NCI-H2196 treated with DMSO at 0.1 percent for 48 hours (cell line): ENCODE measurements at regions not wholly inside any gene's neighbourhood (a gene's known extent, or its start where the extent isn't known, plus 50 kb on each side); places are given as distances from the start of the nearest gene placed in this dataset.

Source experiments
- DNase-seq: peaks from one replicate; lab custom pipeline; 2025; ENCODE audit not compliant: unreplicated experiment; lab: John Stamatoyannopoulos, UW

- DNase-seq: no peak
These were observed 533.6 kb downstream of the RNF144B start for GRCh38 chr6:18920701-18921100.

GRCh38 chr6:18931086-18931485 is 543.9 kb downstream of the RNF144B start:
- DNase-seq: no peak

GRCh38 chr6:18958146-18958545 is 571.0 kb downstream of the RNF144B start:
- no peak for DNase-seq

- DNase-seq: no peak
These were observed 574.4 kb downstream of the RNF144B start for GRCh38 chr6:18961566-18961965.

- DNase-seq: no peak
These were observed 575.3 kb downstream of the RNF144B start for GRCh38 chr6:18962361-18962905.

- DNase-seq: no peak
These were observed 576.3 kb downstream of the RNF144B start for GRCh38 chr6:18963439-18963838.

GRCh38 chr6:18973251-18973650 is 586.1 kb downstream of the RNF144B start:
- DNase-seq: no peak

GRCh38 chr6:18976091-18976490 is 588.9 kb downstream of the RNF144B start:
- DNase-seq: no peak

- DNase-seq: no peak
These were observed 589.8 kb downstream of the RNF144B start for GRCh38 chr6:18976966-18977365.

GRCh38 chr6:18978337-18979128 is 591.4 kb downstream of the RNF144B start:
- DNase-seq: peak; percentile 51

GRCh38 chr6:18985061-18985460 is 597.9 kb downstream of the RNF144B start:
- no peak for DNase-seq

- DNase-seq: no peak
These were observed 598.8 kb downstream of the RNF144B start for GRCh38 chr6:18985996-18986395.

- no peak for DNase-seq
These were observed 601.5 kb downstream of the RNF144B start for GRCh38 chr6:18988636-18989035.

GRCh38 chr6:18990059-18990978 is 603.2 kb downstream of the RNF144B start:
- DNase-seq: peak; percentile 13

- no peak for DNase-seq
These were observed 610.3 kb downstream of the RNF144B start for GRCh38 chr6:18997375-18997826.

- no peak for DNase-seq
These were observed 615.9 kb downstream of the RNF144B start for GRCh38 chr6:19002976-19003560.

GRCh38 chr6:19004176-19004575 is 617.0 kb downstream of the RNF144B start:
- DNase-seq: no peak

- no peak for DNase-seq
These were observed 622.6 kb downstream of the RNF144B start for GRCh38 chr6:19009769-19010168.

GRCh38 chr6:19013026-19013705 is 626.0 kb downstream of the RNF144B start:
- no peak for DNase-seq

- DNase-seq: no peak
These were observed 637.6 kb downstream of the RNF144B start for GRCh38 chr6:19024737-19025136.

GRCh38 chr6:19028201-19028600 is 641.1 kb downstream of the RNF144B start:
- DNase-seq: no peak
